ENCODE measurements at regions not wholly inside any gene's neighbourhood (a gene's known extent, or its start where the extent isn't known, plus 50 kb on each side); places are given as distances from the start of the nearest gene placed in this dataset.

DNA sequence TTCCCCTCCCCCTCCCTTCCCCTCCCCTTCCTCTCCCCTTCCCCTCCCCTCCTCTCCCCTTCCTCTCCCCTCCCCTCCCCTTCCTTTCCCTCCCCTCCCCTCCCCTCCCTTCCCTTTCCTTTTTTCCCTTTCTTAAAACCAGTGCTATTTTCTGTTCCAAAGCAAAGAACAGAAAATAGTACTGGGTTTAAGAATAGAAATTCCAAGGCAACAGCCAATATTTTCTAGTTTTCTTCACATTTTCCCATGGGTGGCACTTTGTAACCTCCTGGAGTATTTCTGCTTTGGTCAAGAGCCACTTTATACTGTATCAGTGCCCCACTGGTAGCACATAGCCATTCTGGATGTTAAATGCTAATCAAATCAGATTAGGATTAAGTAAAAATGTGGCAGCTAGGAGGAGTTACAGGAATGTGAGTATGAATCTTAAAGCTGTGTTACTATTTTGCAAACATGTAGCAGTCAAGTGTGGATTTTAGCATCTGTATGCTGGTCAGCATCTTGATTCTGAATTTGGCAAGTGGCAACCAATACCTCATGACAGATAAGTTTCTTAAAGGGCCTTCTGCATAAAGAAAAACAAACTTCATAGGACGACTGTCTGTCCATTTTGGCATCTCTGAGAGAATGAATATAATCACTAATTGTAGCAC, 126.4 kb downstream of the CEP57L1 start:
- Histone ChIP-seq H3K4me2 (ENCODE audit: insufficient read depth in 1 of 2, low read depth in 2 of 2, low read length in 2 of 2) (no peak overlapping the region), H2BK15ac (ENCODE audit: low read length) (no peak overlapping the region), H4K5ac (ENCODE audit: insufficient read length, low read depth, low read length) (no peak overlapping the region), H2BK12ac (ENCODE audit: low read depth, low read length) (no peak overlapping the region), H4K91ac (replicated peaks; ENCODE audit: insufficient read length, low read length) (no peak overlapping the region), H4K8ac (ENCODE audit: extremely low read depth, insufficient read depth, low read length) (no peak overlapping the region), H3K79me2 (ENCODE audit: control insufficient read depth in 1 of 2, insufficient read depth in 2 of 2, low read length in 2 of 2) (no peaks in the 10 kb centered on the region), H3K23me2 (ENCODE audit: low read depth, low read length) (no peaks in the 10 kb centered on the region), H3K27ac (ENCODE audit: low read depth, low read length) (no peak overlapping the region), H4K20me1 (replicated peaks in 1 of 2; ENCODE audit: control insufficient read depth in 1 of 2, insufficient read depth in 2 of 2, low read length in 2 of 2) (no peaks in the 10 kb centered on the region), H2AFZ (ENCODE audit: low read length) (no peak overlapping the region), H3K18ac (ENCODE audit: extremely low read depth, low read length) (no peak overlapping the region), H3K4me1 (replicated peaks in 1 of 4; ENCODE audit: control insufficient read depth in 3 of 4, insufficient read depth in 4 of 4, low read length in 3 of 4) (no peaks in the 10 kb centered on the region; a peak in 1 of 7 replicates), H3K9ac (replicated peaks in 1 of 4; ENCODE audit: extremely low read depth in 1 of 4, low read depth in 3 of 4, low read length in 3 of 4) (no peak overlapping the region), H3K14ac (ENCODE audit: insufficient read length) (no peak overlapping the region), H3K23ac (ENCODE audit: insufficient read length) (no peak overlapping the region), H2BK20ac (ENCODE audit: low read length) (no peak overlapping the region), H3K9me3 (ENCODE audit: insufficient read depth in 2 of 2, low read depth in 1 of 2, low read length in 1 of 2) (no peaks in the 10 kb centered on the region), H2AK5ac (ENCODE audit: low read depth, low read length) (no peak overlapping the region), H3K4ac (replicated peaks; ENCODE audit: insufficient read length, low read depth, low read length) (no peak overlapping the region), H3K56ac (replicated peaks; ENCODE audit: insufficient read length, low read depth, low read length) (no peak overlapping the region), H3K79me1 (ENCODE audit: low read depth, low read length) (no peaks in the 10 kb centered on the region), H2BK120ac (replicated peaks; ENCODE audit: low read depth, low read length) (no peak overlapping the region), H3K27me3 (replicated peaks in 1 of 4; ENCODE audit: control insufficient read depth in 3 of 4, extremely low read depth in 1 of 4, insufficient read depth in 3 of 4, low read length in 3 of 4) (no peaks in the 10 kb centered on the region), H3K36me3 (ENCODE audit: control insufficient read depth in 2 of 4, insufficient read depth in 4 of 4, low read length in 3 of 4) (no peaks in the 10 kb centered on the region), H3K4me3 (ENCODE audit: extremely low read depth in 1 of 4, insufficient read depth in 2 of 4, low read depth in 3 of 4, low read length in 4 of 4) (no peak overlapping the region), H2BK5ac (ENCODE audit: low read depth, low read length) (no peak overlapping the region)
- FAIRE-seq (no peak), DNase-seq (ENCODE audit: low read depth in 1 of 2, low spot score in 2 of 2) (no peak)
- ChIA-PET POLR2A (ENCODE audit: partially characterized antibody) (no interaction called here), CTCF (ENCODE audit: partially characterized antibody) (interaction anchor here (1.6 kb wide), 1 partner anchor 33 kb away, joined by 5 read pairs; no protein-coding TSS in a partner anchor)
- TF ChIP-seq, protein P1, sequence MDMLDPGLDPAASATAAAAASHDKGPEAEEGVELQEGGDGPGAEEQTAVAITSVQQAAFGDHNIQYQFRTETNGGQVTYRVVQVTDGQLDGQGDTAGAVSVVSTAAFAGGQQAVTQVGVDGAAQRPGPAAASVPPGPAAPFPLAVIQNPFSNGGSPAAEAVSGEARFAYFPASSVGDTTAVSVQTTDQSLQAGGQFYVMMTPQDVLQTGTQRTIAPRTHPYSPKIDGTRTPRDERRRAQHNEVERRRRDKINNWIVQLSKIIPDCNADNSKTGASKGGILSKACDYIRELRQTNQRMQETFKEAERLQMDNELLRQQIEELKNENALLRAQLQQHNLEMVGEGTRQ (IDR thresholded peaks at IDR 0.05; ENCODE audit: low read length) = no peak
- TF ChIP-seq EGR1 (IDR thresholded peaks at IDR 0.05; ENCODE audit: borderline replicate concordance, low read depth, low read length) = no peak
- TF ChIP-seq BRCA1 (IDR thresholded peaks at IDR 0.05; ENCODE audit: low read depth, low read length) = no peak
- WGBS, 2 experiments (ENCODE audit: extremely low coverage in 1 of 2, insufficient coverage in 1 of 2, insufficient read length in 1 of 2, insufficient replicate concordance in 2 of 2, low coverage in 1 of 2, low lambda C conversion rate in 2 of 2, missing lambda C conversion rate in 1 of 2) = 94% methylated on average over 1 of the region's 1 CpG; no CpG with 5 or more reads in 1 of the 2 experiments
